MM.1S (cell line): ENCODE measurements at regions not wholly inside any gene's neighbourhood (a gene's known extent, or its start where the extent isn't known, plus 50 kb on each side); places are given as distances from the start of the nearest gene placed in this dataset.

ENCODE experiments used
- DNase-seq: peaks from one replicate; pipeline ENCODE4 v3.0.0-alpha.2; 2015
- H2AFZ ChIP-seq: fragments of 300-600 bp; sonication (generic); 2 replicates; pipeline ENCODE4 v1.6.0; 2016; ENCODE audit warnings: antibody characterized with exemption, low read length
- H3F3A ChIP-seq: fragments of 300-600 bp; sonication (generic); 2 replicates; pipeline ENCODE4 v1.6.1; 2016; ENCODE audit warnings: mild to moderate bottlenecking, antibody characterized with exemption, low read length, moderate library complexity, mixed read lengths; ENCODE audit not compliant: insufficient read depth
- H3K27ac ChIP-seq: fragments of 300-600 bp; sonication (generic); 2 replicates; pipeline ENCODE4 v1.5.1; 2016; ENCODE audit warnings: mild to moderate bottlenecking, low read length
- H3K27me3 ChIP-seq: fragments of 300-600 bp; sonication (generic); replicated peaks from 2 replicates; pipeline ENCODE4 v1.6.0; 2016; ENCODE audit warnings: low read length; ENCODE audit not compliant: insufficient read depth
- H3K36me3 ChIP-seq: fragments of 300-600 bp; sonication (generic); replicated peaks from 2 replicates; pipeline ENCODE4 v1.6.1; 2016; ENCODE audit warnings: mild to moderate bottlenecking, low read length, mixed read lengths; ENCODE audit not compliant: insufficient read depth
- H3K4me1 ChIP-seq: fragments of 300-600 bp; sonication (generic); 2 replicates; pipeline ENCODE4 v1.6.1; 2016; ENCODE audit warnings: low read length, mixed read lengths
- H3K4me2 ChIP-seq: fragments of 300-600 bp; sonication (generic); 2 replicates; pipeline ENCODE4 v1.6.0; 2016; ENCODE audit warnings: low read depth, low read length
- H3K4me3 ChIP-seq: fragments of 300-600 bp; sonication (generic); 2 replicates; pipeline ENCODE4 v1.5.1; 2016; ENCODE audit warnings: low read length, mixed read lengths
- H3K79me2 ChIP-seq: fragments of 300-600 bp; sonication (generic); 2 replicates; pipeline ENCODE4 v1.6.1; 2016; ENCODE audit warnings: mixed run types, low read length, mixed read lengths
- H3K9ac ChIP-seq: fragments of 300-600 bp; sonication (generic); 2 replicates; pipeline ENCODE4 v1.6.1; 2016; ENCODE audit warnings: low read length, mixed read lengths
- H3K9me2 ChIP-seq: fragments of 300-600 bp; sonication (generic); replicated peaks from 2 replicates; pipeline ENCODE4 v1.6.1; 2016; ENCODE audit warnings: mild to moderate bottlenecking, low read length, mixed read lengths; ENCODE audit not compliant: insufficient read depth
- H3K9me3 ChIP-seq: fragments of 300-600 bp; sonication (generic); replicated peaks from 2 replicates; pipeline ENCODE4 v1.6.1; 2016; ENCODE audit warnings: mild to moderate bottlenecking, low read length, mixed read lengths; ENCODE audit not compliant: insufficient read depth
- H4K20me1 ChIP-seq: fragments of 300-600 bp; sonication (generic); 2 replicates; pipeline ENCODE4 v1.6.1; 2016; ENCODE audit warnings: mild to moderate bottlenecking, low read length, moderate library complexity, mixed read lengths; ENCODE audit not compliant: insufficient read depth
- EZH2 ChIP-seq: fragments of 300-600 bp; sonication (generic); optimal IDR thresholded peaks from 2 replicates; pipeline ENCODE3; 2017; ENCODE audit warnings: low read depth, mild to moderate bottlenecking, antibody characterized with exemption, low read length, mixed read lengths
- EZH2phosphoT487 ChIP-seq: fragments of 300-600 bp; sonication (generic); IDR thresholded peaks from 2 replicates; pipeline ENCODE4 v1.6.1; 2018; ENCODE audit warnings: antibody characterized with exemption, low read length
- TF ChIP-seq, protein P1 (sequence below): fragments of 300-600 bp; sonication (generic); IDR thresholded peaks from 2 replicates; pipeline ENCODE4 v1.5.1; 2016; ENCODE audit warnings: antibody characterized with exemption, low read length, mixed read lengths

DNA sequence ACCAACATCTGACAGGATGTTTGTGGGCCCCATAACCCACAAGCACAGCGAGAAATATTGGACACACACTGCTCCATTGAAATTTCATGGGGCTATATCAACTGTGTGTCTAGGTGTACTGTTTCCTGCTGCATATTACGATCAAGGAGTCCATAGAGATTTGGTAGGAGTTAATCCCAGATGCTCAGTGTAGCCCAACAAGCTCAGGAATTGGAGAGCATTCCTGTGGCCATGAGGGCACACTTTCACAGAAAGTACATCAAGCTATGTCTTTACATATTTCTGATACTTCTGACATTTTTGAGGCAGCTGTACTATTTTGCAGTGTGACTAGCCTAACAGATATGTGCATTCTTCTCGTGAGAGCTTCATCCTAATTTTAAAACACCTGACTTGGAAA, 473.1 kb downstream of the PTH2R start:
- Histone ChIP-seq H3F3A (no peaks in the 10 kb centered on the region), H3K4me1 (no peaks in the 10 kb centered on the region), H3K9ac (no peak overlapping the region), H3K27me3 (no peaks in the 10 kb centered on the region), H2AFZ (no peak overlapping the region), H3K36me3 (no peaks in the 10 kb centered on the region), H4K20me1 (no peaks in the 10 kb centered on the region), H3K9me2 (no peaks in the 10 kb centered on the region), H3K79me2 (no peaks in the 10 kb centered on the region), H3K27ac (no peak overlapping the region), H3K4me2 (no peak overlapping the region), H3K4me3 (no peak overlapping the region), H3K9me3 (no peaks in the 10 kb centered on the region)
- DNase-seq = no peak
- no peak for TF ChIP-seq EZH2
- TF ChIP-seq, protein P1, sequence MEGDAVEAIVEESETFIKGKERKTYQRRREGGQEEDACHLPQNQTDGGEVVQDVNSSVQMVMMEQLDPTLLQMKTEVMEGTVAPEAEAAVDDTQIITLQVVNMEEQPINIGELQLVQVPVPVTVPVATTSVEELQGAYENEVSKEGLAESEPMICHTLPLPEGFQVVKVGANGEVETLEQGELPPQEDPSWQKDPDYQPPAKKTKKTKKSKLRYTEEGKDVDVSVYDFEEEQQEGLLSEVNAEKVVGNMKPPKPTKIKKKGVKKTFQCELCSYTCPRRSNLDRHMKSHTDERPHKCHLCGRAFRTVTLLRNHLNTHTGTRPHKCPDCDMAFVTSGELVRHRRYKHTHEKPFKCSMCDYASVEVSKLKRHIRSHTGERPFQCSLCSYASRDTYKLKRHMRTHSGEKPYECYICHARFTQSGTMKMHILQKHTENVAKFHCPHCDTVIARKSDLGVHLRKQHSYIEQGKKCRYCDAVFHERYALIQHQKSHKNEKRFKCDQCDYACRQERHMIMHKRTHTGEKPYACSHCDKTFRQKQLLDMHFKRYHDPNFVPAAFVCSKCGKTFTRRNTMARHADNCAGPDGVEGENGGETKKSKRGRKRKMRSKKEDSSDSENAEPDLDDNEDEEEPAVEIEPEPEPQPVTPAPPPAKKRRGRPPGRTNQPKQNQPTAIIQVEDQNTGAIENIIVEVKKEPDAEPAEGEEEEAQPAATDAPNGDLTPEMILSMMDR = no peak
- TF ChIP-seq EZH2phosphoT487 = no peak

- no peaks in the 10 kb centered on the region for H3K9me3 ChIP-seq
- H3F3A ChIP-seq = no peaks in the 10 kb centered on the region
- TF ChIP-seq EZH2 (no peak), EZH2phosphoT487 (no peak)
- TF ChIP-seq, protein P1 = no peak
- no peaks in the 10 kb centered on the region for H3K27me3 ChIP-seq
- H3K9ac ChIP-seq = no peak overlapping the region
- H3K9me2 ChIP-seq = no peaks in the 10 kb centered on the region
- H3K27ac ChIP-seq = no peak overlapping the region
- H3K36me3 ChIP-seq = no peaks in the 10 kb centered on the region
- H3K79me2 ChIP-seq = no peaks in the 10 kb centered on the region
- H3K4me3 ChIP-seq = no peak overlapping the region
- no peak for DNase-seq
- no peak overlapping the region for H3K4me2 ChIP-seq
- no peak overlapping the region for H2AFZ ChIP-seq
- no peaks in the 10 kb centered on the region for H3K4me1 ChIP-seq
- no peaks in the 10 kb centered on the region for H4K20me1 ChIP-seq
These were observed 473.6 kb downstream of the PTH2R start for GRCh38 chr2:208880171-208880570.

DNA sequence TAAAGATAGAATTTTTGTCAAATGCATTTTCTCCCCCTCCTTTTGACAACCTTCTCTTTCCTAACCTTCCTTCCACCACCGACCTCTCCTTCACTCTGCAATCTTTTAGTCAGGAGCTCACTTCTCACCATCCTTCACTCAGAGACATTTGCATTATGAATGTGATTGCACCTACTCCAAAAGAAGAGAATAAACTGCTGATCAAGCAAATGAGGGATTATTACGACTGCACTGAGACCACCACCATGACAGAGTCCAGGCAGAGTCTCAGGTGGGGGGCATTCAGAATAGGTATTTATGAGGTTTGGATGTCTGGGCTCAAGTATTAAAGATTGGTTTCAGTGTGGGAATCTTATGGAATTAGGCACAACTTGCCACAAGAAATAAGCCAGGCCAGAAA, 483.9 kb downstream of the PTH2R start:
- no peaks in the 10 kb centered on the region for H3K4me1 ChIP-seq
- TF ChIP-seq EZH2phosphoT487 = no peak
- TF ChIP-seq, protein P1 = no peak
- TF ChIP-seq EZH2 = no peak
- no peak overlapping the region for H3K4me3 ChIP-seq
- no peaks in the 10 kb centered on the region for H3K79me2 ChIP-seq
- no peaks in the 10 kb centered on the region for H3K27me3 ChIP-seq
- H3K36me3 ChIP-seq = no peaks in the 10 kb centered on the region
- H3K9me3 ChIP-seq = no peaks in the 10 kb centered on the region
- H3F3A ChIP-seq = no peaks in the 10 kb centered on the region
- H3K9ac ChIP-seq = no peak overlapping the region
- no peak overlapping the region for H3K27ac ChIP-seq
- H2AFZ ChIP-seq = 0 out of 2 replicates have a peak overlapping the region, but pooled peaks have one; percentile 3
- H3K9me2 ChIP-seq = no peaks in the 10 kb centered on the region
- no peak overlapping the region for H3K4me2 ChIP-seq
- no peak for DNase-seq
- no peaks in the 10 kb centered on the region for H4K20me1 ChIP-seq
